ENCODE measurements at regions not wholly inside any gene's neighbourhood (a gene's known extent, or its start where the extent isn't known, plus 50 kb on each side); places are given as distances from the start of the nearest gene placed in this dataset.
"Not testable (repeated sequence)": the region's sequence is repeated elsewhere in the genome, so short reads cannot be mapped to it uniquely, and the experiment has no call there.

DNA sequence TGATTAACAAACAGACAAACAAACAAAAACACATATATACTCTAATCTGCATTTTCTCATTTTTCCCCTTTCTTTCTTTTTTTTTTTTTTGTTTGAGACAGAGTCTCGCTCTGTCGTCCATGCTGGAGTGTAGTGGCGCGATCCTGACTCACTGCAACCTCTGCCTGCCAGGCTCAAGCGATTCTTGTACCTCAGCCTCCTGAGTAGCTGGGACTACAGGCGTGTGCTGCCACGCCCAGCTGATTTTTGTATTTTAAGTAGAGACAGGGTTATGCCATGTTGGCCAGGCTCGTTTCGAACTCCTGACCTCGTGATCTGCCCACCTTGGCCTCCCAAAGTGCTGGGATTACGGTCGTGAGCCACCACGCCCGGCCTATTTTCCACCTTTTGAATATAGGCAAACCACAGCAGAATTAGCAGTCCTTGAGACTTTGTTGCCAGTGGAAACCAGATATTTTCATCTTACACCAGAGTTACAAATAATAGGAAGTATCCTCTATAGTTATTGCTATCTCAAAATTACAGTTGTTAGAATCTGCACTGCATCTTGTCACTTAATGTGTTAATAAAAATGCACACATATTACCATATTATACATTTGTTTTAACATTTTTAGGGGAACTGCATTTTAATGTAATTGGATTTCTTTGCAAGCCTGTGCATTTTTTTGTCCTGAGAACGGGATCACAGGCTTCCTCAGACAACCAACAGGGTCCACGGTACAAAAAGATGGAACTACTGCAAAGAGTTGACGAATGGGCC, 208.2 kb upstream of the ZNF217 start:
- DNase-seq (ENCODE audit: low read depth in 2 of 2, low spot score in 1 of 2) = no peak

GRCh38 chr20:53800883-53801604, 207.4 kb upstream of the ZNF217 start:
- DNase-seq (ENCODE audit: low read depth in 2 of 2, low spot score in 1 of 2) = no peak

- DNase-seq (ENCODE audit: low read depth in 2 of 2, low spot score in 1 of 2) = no peak
These were observed 206.8 kb upstream of the ZNF217 start for GRCh38 chr20:53800418-53800817.

GRCh38 chr20:53797085-53797484, 203.4 kb upstream of the ZNF217 start:
- DNase-seq (ENCODE audit: low read depth in 2 of 2, low spot score in 1 of 2) = no peak

GRCh38 chr20:53795170-53795569, 201.5 kb upstream of the ZNF217 start:
- no peak for DNase-seq (ENCODE audit: low read depth in 2 of 2, low spot score in 1 of 2)

- DNase-seq (ENCODE audit: low read depth in 2 of 2, low spot score in 1 of 2) = no peak
These were observed 201.0 kb upstream of the ZNF217 start for GRCh38 chr20:53794529-53795115.

DNA sequence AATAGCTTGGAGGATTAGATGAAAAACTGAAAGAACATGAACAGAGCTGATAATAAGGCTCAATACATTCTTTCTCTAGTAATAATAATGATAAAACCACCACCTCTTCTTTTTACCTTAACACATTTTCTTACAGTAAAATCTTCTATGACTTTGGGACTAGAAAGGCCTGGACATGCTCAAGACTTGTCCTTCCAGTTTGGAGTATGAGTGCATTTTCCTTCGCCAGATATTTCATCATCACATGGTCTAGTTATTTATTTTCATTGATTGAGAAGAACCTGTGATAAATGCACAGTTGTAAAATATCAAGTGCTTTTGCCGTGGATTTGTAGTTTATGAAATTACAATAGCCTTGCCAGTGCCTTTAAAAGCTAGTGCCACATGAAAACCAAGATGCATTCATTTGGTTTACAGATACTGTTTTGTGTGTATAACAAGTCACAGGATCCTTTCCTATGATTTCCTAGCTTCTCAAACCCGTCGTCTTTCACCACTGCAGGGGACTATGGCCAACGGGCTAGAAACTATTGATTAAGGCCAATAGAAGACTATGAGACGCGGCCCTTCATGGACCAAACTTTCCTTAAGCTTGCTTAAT, 200.2 kb upstream of the ZNF217 start:
- DNase-seq (ENCODE audit: low read depth in 2 of 2, low spot score in 1 of 2) = no peak

GRCh38 chr20:53792946-53793536, 199.4 kb upstream of the ZNF217 start:
- no peak for DNase-seq (ENCODE audit: low read depth in 2 of 2, low spot score in 1 of 2)

DNA sequence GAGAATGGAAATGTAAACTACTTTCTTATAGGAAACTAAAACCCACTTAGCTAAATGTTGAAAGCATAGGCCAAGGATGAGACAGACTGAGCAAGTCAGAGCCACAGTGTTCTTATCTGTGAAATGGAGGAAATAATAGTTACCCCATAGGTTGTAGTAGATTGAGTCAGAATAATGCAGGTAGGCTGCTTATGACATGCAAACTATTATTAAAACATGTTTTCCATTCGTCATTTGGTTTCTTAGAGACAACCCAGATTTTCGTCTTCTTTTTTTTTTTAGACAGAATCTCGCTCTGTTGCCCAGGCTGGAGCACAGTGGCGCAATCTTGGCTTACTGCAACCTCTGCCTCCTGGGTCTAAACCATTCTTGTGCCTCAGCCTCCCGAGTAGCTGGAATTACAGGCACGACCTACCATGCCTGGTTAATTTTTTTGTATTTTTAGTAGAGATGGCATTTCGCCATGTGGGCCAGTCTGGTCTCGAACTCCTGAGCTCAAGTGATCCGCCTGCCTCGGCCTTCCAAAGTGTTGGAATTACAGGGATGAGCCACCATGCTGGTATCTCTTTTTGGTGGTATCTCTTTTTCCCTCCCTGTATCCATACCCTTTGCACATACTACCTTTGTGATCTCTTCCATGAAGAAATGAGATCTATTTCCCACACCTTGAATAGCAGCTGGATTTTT, 196.5 kb upstream of the ZNF217 start:
- no peak for DNase-seq (ENCODE audit: low read depth in 2 of 2, low spot score in 1 of 2)

DNA sequence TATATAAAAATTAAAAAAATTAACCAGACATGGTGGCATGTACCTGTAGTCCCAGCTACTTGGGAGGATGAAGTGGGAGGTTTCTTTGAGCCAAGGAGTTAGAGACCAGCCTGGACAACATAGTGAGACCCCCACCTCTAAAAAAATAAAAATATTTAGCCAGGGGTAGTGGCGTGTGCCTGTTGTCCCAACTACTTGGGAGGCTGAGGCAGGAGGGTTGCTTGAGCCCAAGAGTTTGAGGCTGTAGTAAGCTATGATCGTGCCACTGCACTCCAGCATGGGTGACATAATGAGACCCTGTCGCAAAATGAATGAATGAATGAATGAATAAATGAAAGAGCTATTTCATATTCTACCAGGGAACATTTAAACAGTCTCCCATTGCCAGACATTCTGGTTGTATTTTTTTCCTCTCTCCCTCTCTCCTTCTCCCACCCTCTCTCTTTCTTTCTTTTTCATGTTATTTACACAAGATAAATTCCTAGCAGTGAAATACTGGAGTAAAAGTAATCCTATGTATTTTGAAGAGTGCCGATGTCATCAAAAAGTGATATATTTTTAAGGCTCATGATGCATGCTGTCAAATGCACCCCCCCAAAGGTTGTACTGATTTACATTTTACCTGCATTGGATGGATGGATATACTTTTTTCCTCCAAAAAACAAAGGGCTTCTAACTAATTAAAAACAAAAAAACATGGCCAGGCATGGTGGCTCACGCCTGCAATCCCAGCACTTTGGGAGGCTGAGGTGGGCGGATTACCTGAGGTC, 194.8 kb upstream of the ZNF217 start:
- no peak for DNase-seq (ENCODE audit: low read depth in 2 of 2, low spot score in 1 of 2)

DNA sequence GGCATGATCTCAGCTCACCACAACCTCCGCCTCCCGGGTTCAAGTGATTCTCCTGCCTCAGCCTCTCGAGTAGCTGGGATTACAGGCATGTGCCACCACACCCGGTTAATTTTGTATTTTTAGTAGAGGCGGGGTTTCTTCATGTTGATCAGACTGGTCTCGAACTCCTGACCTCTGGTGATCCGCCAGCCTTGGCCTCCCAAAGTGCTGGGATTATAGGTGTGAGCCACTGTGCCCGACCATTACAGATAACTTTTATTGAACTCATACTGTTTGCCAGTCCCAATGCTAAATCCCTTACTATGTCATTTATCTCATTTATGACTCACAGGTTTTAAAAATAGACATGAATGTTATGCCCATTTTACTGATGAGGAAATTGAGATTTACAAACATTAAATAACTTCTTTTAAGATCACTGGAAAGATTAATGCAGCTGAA, 193.9 kb upstream of the ZNF217 start:
- DNase-seq (ENCODE audit: low read depth in 2 of 2, low spot score in 1 of 2) = not testable (repeated sequence)

- DNase-seq (ENCODE audit: low read depth in 2 of 2, low spot score in 1 of 2) = no peak
These were observed 193.0 kb upstream of the ZNF217 start for GRCh38 chr20:53786445-53787267.

GRCh38 chr20:53786071-53786444, 192.4 kb upstream of the ZNF217 start:
- no peak for DNase-seq (ENCODE audit: low read depth in 2 of 2, low spot score in 1 of 2)

DNA sequence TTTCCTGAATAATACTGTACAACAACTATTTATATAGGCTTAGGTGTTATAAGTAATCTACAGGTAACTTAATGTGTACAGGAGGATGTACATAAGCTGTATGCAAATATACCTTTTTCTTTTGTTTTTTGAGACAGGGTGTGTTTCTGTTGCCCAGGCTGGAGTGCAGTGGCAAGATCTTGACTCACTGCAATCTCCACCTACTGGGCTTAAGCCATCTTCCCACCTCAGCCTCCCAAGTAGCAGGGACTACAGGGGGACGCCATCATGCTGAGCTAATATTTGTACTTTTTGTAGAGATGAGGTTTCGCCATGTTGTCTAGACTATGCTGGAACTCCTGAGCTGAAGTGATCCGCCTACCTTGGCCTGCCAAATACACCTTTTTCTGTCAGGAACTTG, 191.7 kb upstream of the ZNF217 start:
- no peak for DNase-seq (ENCODE audit: low read depth in 2 of 2, low spot score in 1 of 2)

GRCh38 chr20:53783768-53784167, 190.1 kb upstream of the ZNF217 start:
- DNase-seq (ENCODE audit: low read depth in 2 of 2, low spot score in 1 of 2) = no peak

GRCh38 chr20:53782612-53783246, 189.1 kb upstream of the ZNF217 start:
- no peak for DNase-seq (ENCODE audit: low read depth in 2 of 2, low spot score in 1 of 2)

GRCh38 chr20:53779822-53780221, 186.2 kb upstream of the ZNF217 start:
- DNase-seq (ENCODE audit: low read depth in 2 of 2, low spot score in 1 of 2) = no peak

GRCh38 chr20:53778736-53779135, 185.1 kb upstream of the ZNF217 start:
- DNase-seq (ENCODE audit: low read depth in 2 of 2, low spot score in 1 of 2) = no peak

GRCh38 chr20:53778041-53778516, 184.4 kb upstream of the ZNF217 start:
- no peak for DNase-seq (ENCODE audit: low read depth in 2 of 2, low spot score in 1 of 2)

All from stimulated activated CD8-positive, alpha-beta memory T cell treated with anti-CD3 and anti-CD28 coated beads, Interleukin-4, amount 100 ng/mL, for 4 hours (primary cell).